CD4-positive, alpha-beta T cell treated with Interleukin-15 for 4 hours (primary cell): ENCODE measurements at regions not wholly inside any gene's neighbourhood (a gene's known extent, or its start where the extent isn't known, plus 50 kb on each side); places are given as distances from the start of the nearest gene placed in this dataset.
"Not testable (repeated sequence)": the region's sequence is repeated elsewhere in the genome, so short reads cannot be mapped to it uniquely, and the experiment has no call there.

ENCODE experiments used
- DNase-seq: peaks from one replicate; pipeline ENCODE4 v3.0.0-alpha.2; 2020; ENCODE audit warnings: low spot score

- DNase-seq: no peak
Observed at GRCh38 chr9:71270554-71270953, 149.1 kb upstream of the TRPM3 start.

- no peak for DNase-seq
Observed at GRCh38 chr9:71269859-71270258, 148.4 kb upstream of the TRPM3 start.

- DNase-seq: no peak
Observed at GRCh38 chr9:71268871-71269635, 147.6 kb upstream of the TRPM3 start.

GRCh38 chr9:71263451-71263850 lies 142.0 kb upstream of the TRPM3 start:
- no peak for DNase-seq

- DNase-seq: not testable (repeated sequence)
Observed at GRCh38 chr9:71260419-71260818, 139.0 kb upstream of the TRPM3 start.

- DNase-seq: no peak
Observed at GRCh38 chr9:71254592-71255277, 133.3 kb upstream of the TRPM3 start.

- DNase-seq: no peak
Observed at GRCh38 chr9:71253011-71253410, 131.6 kb upstream of the TRPM3 start.

- DNase-seq: no peak
Observed at GRCh38 chr9:71250581-71250980, 129.2 kb upstream of the TRPM3 start.

- DNase-seq: no peak
Observed at GRCh38 chr9:71249729-71250317, 128.4 kb upstream of the TRPM3 start.

GRCh38 chr9:71245651-71246050 lies 124.2 kb upstream of the TRPM3 start:
- no peak for DNase-seq

- no peak for DNase-seq
Observed at GRCh38 chr9:71243951-71244350, 122.5 kb upstream of the TRPM3 start.

GRCh38 chr9:71242081-71242480 lies 120.7 kb upstream of the TRPM3 start:
- no peak for DNase-seq

GRCh38 chr9:71237051-71237450 lies 115.6 kb upstream of the TRPM3 start:
- DNase-seq: no peak

GRCh38 chr9:71233646-71234045 lies 112.2 kb upstream of the TRPM3 start:
- DNase-seq: no peak

GRCh38 chr9:71223953-71224538 lies 102.6 kb upstream of the TRPM3 start:
- DNase-seq: no peak

GRCh38 chr9:71218774-71219173 lies 97.4 kb upstream of the TRPM3 start:
- DNase-seq: no peak

- no peak for DNase-seq
Observed at GRCh38 chr9:71213633-71214032, 92.2 kb upstream of the TRPM3 start.

- DNase-seq: no peak
Observed at GRCh38 chr9:71210326-71210725, 88.9 kb upstream of the TRPM3 start.

- no peak for DNase-seq
Observed at GRCh38 chr9:71209890-71210289, 88.5 kb upstream of the TRPM3 start.

GRCh38 chr9:71202931-71203330 lies 81.5 kb upstream of the TRPM3 start:
- DNase-seq: no peak

GRCh38 chr9:71191708-71192107 lies 70.3 kb upstream of the TRPM3 start:
- DNase-seq: no peak

- DNase-seq: no peak
Observed at GRCh38 chr9:71183251-71183650, 61.8 kb upstream of the TRPM3 start.

- no peak for DNase-seq
Observed at GRCh38 chr9:71179183-71179582, 57.8 kb upstream of the TRPM3 start.
